ENCODE measurements at regions not wholly inside any gene's neighbourhood (a gene's known extent, or its start where the extent isn't known, plus 50 kb on each side); places are given as distances from the start of the nearest gene placed in this dataset.

DNA sequence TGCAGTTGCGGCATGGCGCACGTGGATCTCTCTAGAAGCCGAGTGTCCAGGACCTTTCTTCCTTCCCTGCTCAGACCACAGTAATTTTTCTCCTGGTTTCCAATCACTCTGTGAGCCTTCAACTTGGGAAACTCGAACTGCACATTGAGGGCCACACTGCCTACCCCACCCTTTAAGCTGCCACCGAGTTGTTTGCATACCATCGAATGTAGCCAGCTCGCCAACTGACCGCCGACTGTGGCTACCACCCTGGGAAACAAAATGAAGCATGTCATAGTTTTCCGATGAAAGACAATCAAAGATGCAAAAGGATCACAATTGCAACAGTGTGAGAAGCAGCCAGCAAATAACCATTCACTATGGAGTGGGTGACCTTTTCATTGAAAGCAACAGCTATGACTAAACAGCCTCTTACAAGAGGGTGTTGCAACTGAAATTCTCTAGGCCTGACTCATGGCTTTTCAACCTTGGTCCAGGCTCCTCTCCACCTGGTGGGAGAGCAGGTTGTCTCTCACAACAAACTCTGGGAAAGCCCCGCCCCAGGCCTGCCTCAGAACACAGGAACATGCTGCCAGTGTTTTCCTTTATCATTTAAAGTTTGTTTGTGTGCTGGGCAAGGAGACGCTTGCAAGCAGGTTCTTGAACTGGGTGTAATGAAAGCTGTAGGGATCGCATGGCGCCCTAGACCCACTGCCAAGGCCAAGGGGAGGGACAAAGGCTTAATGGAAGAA is 141.7 kb upstream of the SERP2 start:
- TF ChIP-seq, protein P1, sequence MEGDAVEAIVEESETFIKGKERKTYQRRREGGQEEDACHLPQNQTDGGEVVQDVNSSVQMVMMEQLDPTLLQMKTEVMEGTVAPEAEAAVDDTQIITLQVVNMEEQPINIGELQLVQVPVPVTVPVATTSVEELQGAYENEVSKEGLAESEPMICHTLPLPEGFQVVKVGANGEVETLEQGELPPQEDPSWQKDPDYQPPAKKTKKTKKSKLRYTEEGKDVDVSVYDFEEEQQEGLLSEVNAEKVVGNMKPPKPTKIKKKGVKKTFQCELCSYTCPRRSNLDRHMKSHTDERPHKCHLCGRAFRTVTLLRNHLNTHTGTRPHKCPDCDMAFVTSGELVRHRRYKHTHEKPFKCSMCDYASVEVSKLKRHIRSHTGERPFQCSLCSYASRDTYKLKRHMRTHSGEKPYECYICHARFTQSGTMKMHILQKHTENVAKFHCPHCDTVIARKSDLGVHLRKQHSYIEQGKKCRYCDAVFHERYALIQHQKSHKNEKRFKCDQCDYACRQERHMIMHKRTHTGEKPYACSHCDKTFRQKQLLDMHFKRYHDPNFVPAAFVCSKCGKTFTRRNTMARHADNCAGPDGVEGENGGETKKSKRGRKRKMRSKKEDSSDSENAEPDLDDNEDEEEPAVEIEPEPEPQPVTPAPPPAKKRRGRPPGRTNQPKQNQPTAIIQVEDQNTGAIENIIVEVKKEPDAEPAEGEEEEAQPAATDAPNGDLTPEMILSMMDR (IDR thresholded peaks at IDR 0.05) = peak in 1 of 4 experiments; percentile 19
- TF ChIP-seq POLR2A (IDR thresholded peaks at IDR 0.05) = no peak

All from uterus (tissue), 2 donors.